BJ (cell line): ENCODE measurements at regions not wholly inside any gene's neighbourhood (a gene's known extent, or its start where the extent isn't known, plus 50 kb on each side); places are given as distances from the start of the nearest gene placed in this dataset.

Experiments
- CTCF ChIA-PET: fragments of 350-600 bp; formaldehyde crosslinking; extraction: SDS; loops from one replicate; lab custom pipeline; 2021; ENCODE audit warnings: antibody characterized with exemption, inconsistent platforms; lab: Yijun Ruan, JAX
- POLR2A ChIA-PET: fragments of 300-600 bp; sonication (Branson Sonifier 250); formaldehyde crosslinking; extraction: SDS; loops from one replicate; lab custom pipeline; 2021; ENCODE audit warnings: antibody characterized with exemption; lab: Charles Lee
- DNase-seq: peaks from one replicate; pipeline ENCODE4 v3.0.0-alpha.2; 2011; ENCODE audit warnings: low read depth
- H3K27me3 ChIP-seq: 2 replicates; pipeline ENCODE4 v1.6.0; 2011; ENCODE audit warnings: low read length; ENCODE audit not compliant: control insufficient read depth, insufficient read depth
- H3K36me3 ChIP-seq: 2 replicates; pipeline ENCODE4 v1.5.1; 2011; ENCODE audit warnings: low read length; ENCODE audit not compliant: control insufficient read depth, insufficient read depth
- H3K4me3 ChIP-seq: 2 replicates; pipeline ENCODE4 v1.5.1; 2011; ENCODE audit warnings: low read depth, mild to moderate bottlenecking, control low read depth, low read length
- TF ChIP-seq, protein P1 (sequence below): IDR thresholded peaks from 2 replicates; pipeline ENCODE4 v1.5.1; 2011; ENCODE audit warnings: low read depth, mild to moderate bottlenecking, control low read depth, inconsistent platforms, low read length, moderate library complexity; ENCODE audit not compliant: insufficient read depth

- TF ChIP-seq, protein P1, sequence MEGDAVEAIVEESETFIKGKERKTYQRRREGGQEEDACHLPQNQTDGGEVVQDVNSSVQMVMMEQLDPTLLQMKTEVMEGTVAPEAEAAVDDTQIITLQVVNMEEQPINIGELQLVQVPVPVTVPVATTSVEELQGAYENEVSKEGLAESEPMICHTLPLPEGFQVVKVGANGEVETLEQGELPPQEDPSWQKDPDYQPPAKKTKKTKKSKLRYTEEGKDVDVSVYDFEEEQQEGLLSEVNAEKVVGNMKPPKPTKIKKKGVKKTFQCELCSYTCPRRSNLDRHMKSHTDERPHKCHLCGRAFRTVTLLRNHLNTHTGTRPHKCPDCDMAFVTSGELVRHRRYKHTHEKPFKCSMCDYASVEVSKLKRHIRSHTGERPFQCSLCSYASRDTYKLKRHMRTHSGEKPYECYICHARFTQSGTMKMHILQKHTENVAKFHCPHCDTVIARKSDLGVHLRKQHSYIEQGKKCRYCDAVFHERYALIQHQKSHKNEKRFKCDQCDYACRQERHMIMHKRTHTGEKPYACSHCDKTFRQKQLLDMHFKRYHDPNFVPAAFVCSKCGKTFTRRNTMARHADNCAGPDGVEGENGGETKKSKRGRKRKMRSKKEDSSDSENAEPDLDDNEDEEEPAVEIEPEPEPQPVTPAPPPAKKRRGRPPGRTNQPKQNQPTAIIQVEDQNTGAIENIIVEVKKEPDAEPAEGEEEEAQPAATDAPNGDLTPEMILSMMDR, result no peak
- CTCF ChIA-PET, result interaction anchor here (0.7 kb wide), 2 partner anchors 31 to 154 kb away, joined by 3 read pairs; no protein-coding TSS in a partner anchor
- Histone ChIP-seq H3K36me3 (no peaks in the 10 kb centered on the region), H3K4me3 (no peak overlapping the region), H3K27me3 (no peaks in the 10 kb centered on the region)
- no peak for DNase-seq
- POLR2A ChIA-PET, result no interaction called here
Observed at GRCh38 chr2:8312861-8313830, 368.7 kb upstream of the ID2 start.

GRCh38 chr2:8314063-8314462, 367.8 kb upstream of the ID2 start:
- no peak for DNase-seq
- TF ChIP-seq, protein P1, result no peak
- ChIA-PET POLR2A (no interaction called here), CTCF (no interaction called here)
- no peaks in the 10 kb centered on the region for H3K27me3 ChIP-seq
- no peak overlapping the region for H3K4me3 ChIP-seq
- H3K36me3 ChIP-seq, result no peaks in the 10 kb centered on the region

DNA sequence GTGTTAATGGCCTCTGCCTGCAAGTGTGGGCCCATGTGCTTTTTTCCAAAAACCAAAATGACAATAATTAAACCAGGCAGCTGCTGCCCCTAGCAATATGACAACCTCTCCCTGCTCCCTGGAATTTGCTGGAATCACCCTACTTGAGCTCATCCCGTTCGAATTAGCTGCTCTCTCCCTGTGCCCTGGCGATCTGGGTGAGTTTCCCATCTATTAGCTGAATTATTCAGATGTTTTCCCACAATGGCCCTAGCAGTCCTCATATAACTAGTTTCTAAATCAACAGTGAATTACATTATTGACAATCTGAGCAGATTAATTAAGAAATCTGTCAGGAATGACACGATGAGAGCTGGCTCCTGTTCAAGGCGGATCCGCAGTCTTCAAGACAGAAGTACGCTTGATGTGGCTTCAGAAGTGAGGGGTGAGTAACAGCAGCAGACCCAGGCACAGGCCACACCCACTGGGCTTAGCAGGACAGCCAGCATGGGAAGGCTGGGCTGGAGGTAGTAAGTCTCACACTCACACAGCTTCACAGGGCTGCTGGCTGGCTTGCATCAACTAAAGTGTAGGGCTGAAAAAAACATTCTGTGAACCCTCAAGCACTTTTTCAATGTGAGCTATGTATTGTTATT, 366.2 kb upstream of the ID2 start:
- POLR2A ChIA-PET, result no interaction called here
- Histone ChIP-seq H3K36me3 (no peaks in the 10 kb centered on the region), H3K27me3 (no peaks in the 10 kb centered on the region), H3K4me3 (no peak overlapping the region)
- DNase-seq, result no peak
- CTCF ChIA-PET, result interaction anchor here (0.7 to 1.4 kb wide), 3 partner anchors 9 to 14 kb away, joined by 3 to 4 read pairs (median 4); no protein-coding TSS in a partner anchor
- TF ChIP-seq, protein P1, result no peak

DNA sequence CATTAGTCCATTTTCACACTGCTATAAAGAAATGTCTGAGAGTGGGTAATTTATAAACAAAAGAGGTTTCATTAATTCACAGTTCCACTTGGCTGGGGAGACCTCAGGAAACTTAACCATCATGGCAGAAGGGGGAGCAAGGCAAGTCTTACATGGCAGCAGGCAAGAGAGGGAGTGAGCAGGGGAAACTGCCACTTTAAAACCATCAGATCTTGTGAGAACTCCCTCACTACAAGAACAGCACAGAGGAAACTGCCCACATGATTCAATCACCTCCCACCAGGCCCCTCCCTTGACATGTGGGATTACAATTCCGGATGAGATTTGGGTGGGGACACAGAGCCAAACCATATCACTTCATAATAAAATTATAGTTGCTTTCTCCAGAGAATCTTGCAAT, 365.5 kb upstream of the ID2 start:
- no peaks in the 10 kb centered on the region for H3K36me3 ChIP-seq
- ChIA-PET CTCF (no interaction called here), POLR2A (no interaction called here)
- no peaks in the 10 kb centered on the region for H3K27me3 ChIP-seq
- no peak overlapping the region for H3K4me3 ChIP-seq
- no peak for DNase-seq
- TF ChIP-seq, protein P1, result no peak

GRCh38 chr2:8317418-8317817, 364.4 kb upstream of the ID2 start:
- no peak overlapping the region for H3K4me3 ChIP-seq
- H3K27me3 ChIP-seq, result no peaks in the 10 kb centered on the region
- ChIA-PET POLR2A (no interaction called here), CTCF (interaction anchor here (0.5 kb wide), 1 partner anchor 12 kb away, joined by 4 read pairs; no protein-coding TSS in a partner anchor)
- no peak for DNase-seq
- no peaks in the 10 kb centered on the region for H3K36me3 ChIP-seq
- TF ChIP-seq, protein P1, result no peak
